T-helper 2 cell treated with Interferon-gamma antibody and Interleukin-4, amounts not matched to agents 5 μg/mL and 100 μg/mL, for 36 hours (primary cell): ENCODE measurements at regions not wholly inside any gene's neighbourhood (a gene's known extent, or its start where the extent isn't known, plus 50 kb on each side); places are given as distances from the start of the nearest gene placed in this dataset.

Source experiments
- DNase-seq: peaks from one replicate; pipeline ENCODE4 v3.0.0; 2021; ENCODE audit warnings: low spot score
- H3K27ac Mint-ChIP-seq: one replicate; pipeline ENCODE4 v1.8.0; 2021; ENCODE audit warnings: mild to moderate bottlenecking, mixed read lengths
- H3K27me3 Mint-ChIP-seq: one replicate; pipeline ENCODE4 v1.8.0; 2021; ENCODE audit warnings: low read depth, mixed read lengths
- H3K36me3 Mint-ChIP-seq: one replicate; pipeline ENCODE4 v1.8.0; 2021; ENCODE audit warnings: low read depth, mixed read lengths
- H3K4me1 Mint-ChIP-seq: one replicate; pipeline ENCODE4 v1.8.0; 2021; ENCODE audit warnings: low read depth, mixed read lengths
- H3K4me3 Mint-ChIP-seq: one replicate; pipeline ENCODE4 v1.8.0; 2022; ENCODE audit warnings: mild to moderate bottlenecking, moderate library complexity, mixed read lengths
- H3K9me3 Mint-ChIP-seq: one replicate; pipeline ENCODE4 v1.8.0; 2021; ENCODE audit warnings: mixed read lengths

GRCh38 chr2:240291337-240292034 is 144.0 kb upstream of the GPC1 start:
- H3K4me1 Mint-ChIP-seq: no peaks in the 10 kb centered on the region
- no peak overlapping the region for H3K4me3 Mint-ChIP-seq
- no peaks in the 10 kb centered on the region for H3K9me3 Mint-ChIP-seq
- no peaks in the 10 kb centered on the region for H3K27me3 Mint-ChIP-seq
- H3K36me3 Mint-ChIP-seq: no peaks in the 10 kb centered on the region
- no peak overlapping the region for H3K27ac Mint-ChIP-seq
- DNase-seq: no peak

GRCh38 chr2:240292035-240292574 is 143.4 kb upstream of the GPC1 start:
- Mint-ChIP-seq H3K27ac (no peak overlapping the region), H3K9me3 (no peaks in the 10 kb centered on the region), H3K4me1 (no peaks in the 10 kb centered on the region), H3K36me3 (no peaks in the 10 kb centered on the region), H3K27me3 (no peaks in the 10 kb centered on the region), H3K4me3 (no peak overlapping the region)
- no peak for DNase-seq

- Mint-ChIP-seq H3K27me3 (no peaks in the 10 kb centered on the region), H3K27ac (no peak overlapping the region), H3K36me3 (no peaks in the 10 kb centered on the region)
Measured at GRCh38 chr2:240292619-240293525, 142.6 kb upstream of the GPC1 start.

GRCh38 chr2:240293557-240294461 is 141.7 kb upstream of the GPC1 start:
- H3K36me3 Mint-ChIP-seq: no peaks in the 10 kb centered on the region
- H3K4me1 Mint-ChIP-seq: no peaks in the 10 kb centered on the region
- H3K4me3 Mint-ChIP-seq: no peak overlapping the region
- peak; percentile 2 for DNase-seq
- no peak overlapping the region for H3K27ac Mint-ChIP-seq
- H3K27me3 Mint-ChIP-seq: no peaks in the 10 kb centered on the region
- H3K9me3 Mint-ChIP-seq: no peaks in the 10 kb centered on the region

More at GRCh38 chr2:240292619-240293525, 142.6 kb upstream of the GPC1 start:
- Mint-ChIP-seq H3K9me3 (no peaks in the 10 kb centered on the region), H3K4me3 (no peak overlapping the region), H3K4me1 (no peaks in the 10 kb centered on the region)
- DNase-seq: no peak

- Mint-ChIP-seq H3K9me3 (no peaks in the 10 kb centered on the region), H3K4me1 (no peaks in the 10 kb centered on the region), H3K27ac (no peak overlapping the region), H3K4me3 (no peak overlapping the region), H3K36me3 (no peaks in the 10 kb centered on the region), H3K27me3 (no peaks in the 10 kb centered on the region)
- DNase-seq: peak; percentile 2
Measured at GRCh38 chr2:240294514-240294913, 140.9 kb upstream of the GPC1 start.

- no peaks in the 10 kb centered on the region for H3K9me3 Mint-ChIP-seq
- H3K4me3 Mint-ChIP-seq: no peak overlapping the region
- no peak overlapping the region for H3K27ac Mint-ChIP-seq
- H3K36me3 Mint-ChIP-seq: no peaks in the 10 kb centered on the region
- H3K4me1 Mint-ChIP-seq: no peaks in the 10 kb centered on the region
- H3K27me3 Mint-ChIP-seq: no peaks in the 10 kb centered on the region
- DNase-seq: peak; percentile 2
Measured at GRCh38 chr2:240295256-240296103, 140.0 kb upstream of the GPC1 start.

- no peaks in the 10 kb centered on the region for H3K4me1 Mint-ChIP-seq
- H3K36me3 Mint-ChIP-seq: no peaks in the 10 kb centered on the region
- no peak overlapping the region for H3K27ac Mint-ChIP-seq
- DNase-seq: no peak
- no peaks in the 10 kb centered on the region for H3K9me3 Mint-ChIP-seq
- no peak overlapping the region for H3K4me3 Mint-ChIP-seq
- no peaks in the 10 kb centered on the region for H3K27me3 Mint-ChIP-seq
Measured at GRCh38 chr2:240296104-240296406, 139.4 kb upstream of the GPC1 start.

GRCh38 chr2:240296476-240297255 is 138.8 kb upstream of the GPC1 start:
- Mint-ChIP-seq H3K4me1 (no peaks in the 10 kb centered on the region), H3K4me3 (no peak overlapping the region), H3K36me3 (no peaks in the 10 kb centered on the region), H3K27me3 (no peaks in the 10 kb centered on the region), H3K9me3 (no peaks in the 10 kb centered on the region), H3K27ac (no peak overlapping the region)
- DNase-seq: no peak

GRCh38 chr2:240297256-240298116 is 138.0 kb upstream of the GPC1 start:
- H3K9me3 Mint-ChIP-seq: no peaks in the 10 kb centered on the region
- H3K27ac Mint-ChIP-seq: no peak overlapping the region
- H3K27me3 Mint-ChIP-seq: peaks cover 4% of the 10 kb centered on the region
- DNase-seq: no peak
- H3K4me1 Mint-ChIP-seq: no peaks in the 10 kb centered on the region
- no peak overlapping the region for H3K4me3 Mint-ChIP-seq
- H3K36me3 Mint-ChIP-seq: no peaks in the 10 kb centered on the region

- H3K27me3 Mint-ChIP-seq: peaks cover 4% of the 10 kb centered on the region
- no peak for DNase-seq
Measured at GRCh38 chr2:240298117-240298790, 137.2 kb upstream of the GPC1 start.

GRCh38 chr2:240298803-240299709 is 136.4 kb upstream of the GPC1 start:
- Mint-ChIP-seq H3K9me3 (no peaks in the 10 kb centered on the region), H3K27me3 (peaks cover 4% of the 10 kb centered on the region), H3K27ac (no peak overlapping the region), H3K36me3 (no peaks in the 10 kb centered on the region), H3K4me3 (no peak overlapping the region), H3K4me1 (no peaks in the 10 kb centered on the region)
- no peak for DNase-seq

More at GRCh38 chr2:240298117-240298790, 137.2 kb upstream of the GPC1 start:
- Mint-ChIP-seq H3K36me3 (no peaks in the 10 kb centered on the region), H3K27ac (no peak overlapping the region), H3K4me3 (no peak overlapping the region), H3K9me3 (no peaks in the 10 kb centered on the region), H3K4me1 (no peaks in the 10 kb centered on the region)
